ENCODE measurements at regions not wholly inside any gene's neighbourhood (a gene's known extent, or its start where the extent isn't known, plus 50 kb on each side); places are given as distances from the start of the nearest gene placed in this dataset.

DNA sequence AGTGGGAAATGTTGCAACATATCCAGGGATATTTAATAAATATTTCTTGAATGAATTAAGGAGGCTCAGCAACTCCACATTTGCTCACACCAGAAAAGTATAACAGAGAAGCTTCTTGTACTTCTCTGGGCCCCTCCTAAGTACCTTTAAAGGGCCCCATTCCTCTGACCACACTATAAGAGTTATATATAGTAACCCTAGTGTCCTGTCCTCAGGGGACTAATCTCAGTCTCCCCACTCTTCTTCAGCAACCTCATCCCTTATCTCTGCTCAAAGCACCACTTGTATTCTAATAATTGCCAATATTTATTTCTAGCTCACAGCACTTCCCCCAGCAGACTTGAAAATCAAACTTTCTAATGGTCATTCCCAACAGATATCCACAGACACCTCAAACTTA is 237.1 kb downstream of the GXYLT1 start:
- Histone ChIP-seq H3K27ac (ENCODE audit: extremely low read depth, low read depth, low read length) (no peak overlapping the region), H3K4me1 (ENCODE audit: control insufficient read depth, insufficient read depth, low read length) (no peaks in the 10 kb centered on the region), H3K4me3 (ENCODE audit: low read depth, low read length) (no peak overlapping the region), H3K36me3 (ENCODE audit: control insufficient read depth in 2 of 2, insufficient read depth in 1 of 2, low read length in 2 of 2) (no peaks in the 10 kb centered on the region), H3K9me3 (ENCODE audit: control insufficient read depth, insufficient read depth, low read depth, low read length) (no peaks in the 10 kb centered on the region)
- ChIA-PET CTCF (no interaction called here), POLR2A (no interaction called here)
- no peak for TF ChIP-seq ZNF76 (tag by site-specific recombination; IDR thresholded peaks at IDR 0.05; ENCODE audit: borderline replicate concordance, low read depth)

DNA sequence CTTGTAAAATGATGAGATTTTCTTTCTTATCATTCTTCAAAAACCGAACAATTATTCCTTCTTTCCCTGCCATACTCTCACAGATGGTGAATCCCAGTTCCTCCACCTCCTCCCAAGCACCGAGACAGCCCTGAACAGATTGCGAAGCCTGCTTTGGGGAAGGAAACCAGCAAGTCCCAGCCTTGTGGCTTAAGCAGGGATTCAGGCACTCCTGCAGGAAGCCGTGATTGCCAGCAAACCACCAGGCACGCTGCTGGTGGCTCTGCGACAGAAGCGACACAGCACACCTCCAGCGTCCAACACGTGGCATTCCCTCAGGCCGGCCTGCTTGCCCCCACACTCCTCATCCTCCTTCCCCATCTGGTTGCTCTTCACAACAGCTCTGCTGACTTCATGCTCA is 237.7 kb downstream of the GXYLT1 start:
- ChIA-PET POLR2A (no interaction called here), CTCF (no interaction called here)
- no peaks in the 10 kb centered on the region for H3K36me3 ChIP-seq (ENCODE audit: control insufficient read depth in 2 of 2, insufficient read depth in 1 of 2, low read length in 2 of 2)
- no peak for TF ChIP-seq TRIM28 (IDR thresholded peaks at IDR 0.05; ENCODE audit: borderline replicate concordance, low read length)
- no peak for TF ChIP-seq ZNF501 (tag by site-specific recombination; IDR thresholded peaks at IDR 0.05)
- no peak for TF ChIP-seq ZNF292 (tag by site-specific recombination; IDR thresholded peaks at IDR 0.05; ENCODE audit: borderline replicate concordance, low read depth)
- no peak for TF ChIP-seq HOXC10 (CRISPR knock-in tag; IDR thresholded peaks at IDR 0.05)
- no peak for TF ChIP-seq ZSCAN16 (tag by site-specific recombination; IDR thresholded peaks at IDR 0.05)
- TF ChIP-seq, protein P1, sequence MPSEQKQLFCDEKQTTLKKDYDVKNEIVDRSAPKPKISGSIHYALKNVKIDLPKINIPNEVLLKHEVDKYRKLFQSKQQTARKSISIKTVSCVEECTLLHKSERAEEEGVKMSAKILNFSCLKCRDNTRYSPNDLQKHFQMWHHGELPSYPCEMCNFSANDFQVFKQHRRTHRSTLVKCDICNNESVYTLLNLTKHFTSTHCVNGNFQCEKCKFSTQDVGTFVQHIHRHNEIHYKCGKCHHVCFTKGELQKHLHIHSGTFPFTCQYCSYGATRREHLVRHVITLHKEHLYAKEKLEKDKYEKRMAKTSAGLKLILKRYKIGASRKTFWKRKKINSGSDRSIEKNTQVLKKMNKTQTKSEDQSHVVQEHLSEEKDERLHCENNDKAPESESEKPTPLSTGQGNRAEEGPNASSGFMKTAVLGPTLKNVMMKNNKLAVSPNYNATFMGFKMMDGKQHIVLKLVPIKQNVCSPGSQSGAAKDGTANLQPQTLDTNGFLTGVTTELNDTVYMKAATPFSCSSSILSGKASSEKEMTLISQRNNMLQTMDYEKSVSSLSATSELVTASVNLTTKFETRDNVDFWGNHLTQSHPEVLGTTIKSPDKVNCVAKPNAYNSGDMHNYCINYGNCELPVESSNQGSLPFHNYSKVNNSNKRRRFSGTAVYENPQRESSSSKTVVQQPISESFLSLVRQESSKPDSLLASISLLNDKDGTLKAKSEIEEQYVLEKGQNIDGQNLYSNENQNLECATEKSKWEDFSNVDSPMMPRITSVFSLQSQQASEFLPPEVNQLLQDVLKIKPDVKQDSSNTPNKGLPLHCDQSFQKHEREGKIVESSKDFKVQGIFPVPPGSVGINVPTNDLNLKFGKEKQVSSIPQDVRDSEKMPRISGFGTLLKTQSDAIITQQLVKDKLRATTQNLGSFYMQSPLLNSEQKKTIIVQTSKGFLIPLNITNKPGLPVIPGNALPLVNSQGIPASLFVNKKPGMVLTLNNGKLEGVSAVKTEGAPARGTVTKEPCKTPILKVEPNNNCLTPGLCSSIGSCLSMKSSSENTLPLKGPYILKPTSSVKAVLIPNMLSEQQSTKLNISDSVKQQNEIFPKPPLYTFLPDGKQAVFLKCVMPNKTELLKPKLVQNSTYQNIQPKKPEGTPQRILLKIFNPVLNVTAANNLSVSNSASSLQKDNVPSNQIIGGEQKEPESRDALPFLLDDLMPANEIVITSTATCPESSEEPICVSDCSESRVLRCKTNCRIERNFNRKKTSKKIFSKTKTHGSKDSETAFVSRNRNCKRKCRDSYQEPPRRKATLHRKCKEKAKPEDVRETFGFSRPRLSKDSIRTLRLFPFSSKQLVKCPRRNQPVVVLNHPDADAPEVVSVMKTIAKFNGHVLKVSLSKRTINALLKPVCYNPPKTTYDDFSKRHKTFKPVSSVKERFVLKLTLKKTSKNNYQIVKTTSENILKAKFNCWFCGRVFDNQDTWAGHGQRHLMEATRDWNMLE (tag by site-specific recombination; conservative IDR thresholded peaks at IDR 0.05; ENCODE audit: low read depth), result no peak
- no peak for TF ChIP-seq ZFP37 (tag by site-specific recombination; IDR thresholded peaks at IDR 0.05)
- no peak for TF ChIP-seq ZNF133 (tag by site-specific recombination; IDR thresholded peaks at IDR 0.05)
- H3K4me1 ChIP-seq (ENCODE audit: control insufficient read depth, insufficient read depth, low read length), result no peaks in the 10 kb centered on the region
- no peaks in the 10 kb centered on the region for H3K9me3 ChIP-seq (ENCODE audit: control insufficient read depth, insufficient read depth, low read depth, low read length)
- H3K4me3 ChIP-seq (ENCODE audit: low read depth, low read length), result no peak overlapping the region
- H3K27ac ChIP-seq (ENCODE audit: extremely low read depth, low read depth, low read length), result no peak overlapping the region

DNA sequence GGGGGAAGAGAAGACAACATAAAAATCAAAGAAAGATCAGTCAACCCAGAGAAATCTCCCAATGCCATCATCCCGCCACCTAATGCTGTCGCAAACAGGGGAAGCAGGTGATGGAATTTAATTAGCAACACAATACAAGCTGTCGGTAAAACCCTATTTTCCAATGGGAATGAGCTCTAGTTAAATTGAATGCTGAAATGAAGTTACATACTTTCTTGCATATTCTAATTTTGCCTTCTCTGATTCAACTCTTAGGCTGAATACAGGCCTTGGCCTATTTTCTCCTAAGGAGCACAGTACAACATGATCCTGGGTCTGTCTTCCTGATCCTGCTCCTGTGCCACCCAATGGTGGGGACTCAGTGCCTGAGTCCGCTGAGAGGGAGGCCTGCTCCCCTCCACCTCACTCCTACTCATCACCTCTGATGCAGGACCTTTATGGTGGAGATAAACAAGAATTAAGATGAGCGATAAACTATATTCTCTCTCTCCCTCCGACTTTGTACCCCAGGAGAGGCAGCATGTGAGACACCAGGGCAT is 238.8 kb downstream of the GXYLT1 start:
- TF ChIP-seq ZNF623 (tag by site-specific recombination; IDR thresholded peaks at IDR 0.05) (no peak), SP2 (tag by site-specific recombination; IDR thresholded peaks at IDR 0.05) (no peak), ZBTB8A (tag by site-specific recombination; IDR thresholded peaks at IDR 0.05) (no peak), EGR2 (tag by site-specific recombination; IDR thresholded peaks at IDR 0.05; ENCODE audit: low read depth) (no peak), ZNF792 (tag by site-specific recombination; IDR thresholded peaks at IDR 0.05) (no peak), ZNF248 (tag by site-specific recombination; IDR thresholded peaks at IDR 0.05) (no peak)
- Histone ChIP-seq H3K36me3 (ENCODE audit: control insufficient read depth in 2 of 2, insufficient read depth in 1 of 2, low read length in 2 of 2) (no peaks in the 10 kb centered on the region), H3K4me3 (ENCODE audit: low read depth, low read length) (no peak overlapping the region), H3K9me3 (ENCODE audit: control insufficient read depth, insufficient read depth, low read depth, low read length) (no peaks in the 10 kb centered on the region), H3K27ac (ENCODE audit: extremely low read depth, low read depth, low read length) (no peak overlapping the region), H3K4me1 (ENCODE audit: control insufficient read depth, insufficient read depth, low read length) (no peaks in the 10 kb centered on the region)
- ChIA-PET POLR2A (no interaction called here), CTCF (interaction anchor here (0.8 kb wide), 1 partner anchor 14 kb away, joined by 3 read pairs; no protein-coding TSS in a partner anchor)

All from HEK293 (cell line).